ENCODE measurements at regions not wholly inside any gene's neighbourhood (a gene's known extent, or its start where the extent isn't known, plus 50 kb on each side); places are given as distances from the start of the nearest gene placed in this dataset.

DNA sequence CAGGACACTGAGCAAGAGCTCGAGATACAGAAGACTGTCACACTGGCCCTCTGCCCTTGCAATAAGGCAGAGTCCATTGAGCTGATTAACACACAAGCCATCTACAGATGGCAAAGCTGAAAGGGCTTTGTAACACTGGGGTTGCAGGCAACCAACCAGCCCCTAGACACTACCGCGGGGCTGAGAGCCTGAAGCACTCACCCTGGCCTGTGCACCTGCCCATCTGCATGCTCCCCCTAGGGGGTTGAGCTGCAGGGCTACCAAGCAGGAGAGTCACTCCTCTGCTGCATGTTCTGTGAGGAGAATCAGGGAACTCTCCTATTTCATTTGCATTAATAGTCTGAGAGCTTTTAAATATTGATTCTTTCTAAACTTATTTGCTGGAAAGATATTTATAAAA is 128.1 kb upstream of the VIPR2 start:
- no peak for DNase-seq (ENCODE audit: low spot score)
- in situ Hi-C loops (cut with HindIII; ENCODE audit: low sequenced_read_pairs): no loop called here

DNA sequence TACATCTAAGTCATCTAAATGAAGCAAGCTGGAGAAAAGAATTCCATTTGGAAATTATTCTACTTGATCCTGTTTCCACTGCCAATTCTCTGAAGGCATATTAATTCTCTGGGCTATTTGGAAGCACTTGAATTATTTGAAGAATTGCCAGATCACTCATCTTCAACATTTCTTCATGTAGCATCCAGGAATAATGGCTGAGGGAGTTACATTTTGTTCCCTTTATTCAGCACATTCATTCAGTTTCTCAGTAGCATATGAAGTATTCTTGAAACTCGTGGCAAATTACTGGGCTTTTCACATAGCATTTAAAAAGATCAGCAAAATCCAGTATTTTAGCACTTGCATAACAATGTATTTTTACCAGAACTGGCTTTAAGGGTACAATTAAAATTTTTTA is 127.1 kb upstream of the VIPR2 start:
- DNase-seq (ENCODE audit: low spot score): no peak
- in situ Hi-C loops (cut with HindIII; ENCODE audit: low sequenced_read_pairs): no loop called here

DNA sequence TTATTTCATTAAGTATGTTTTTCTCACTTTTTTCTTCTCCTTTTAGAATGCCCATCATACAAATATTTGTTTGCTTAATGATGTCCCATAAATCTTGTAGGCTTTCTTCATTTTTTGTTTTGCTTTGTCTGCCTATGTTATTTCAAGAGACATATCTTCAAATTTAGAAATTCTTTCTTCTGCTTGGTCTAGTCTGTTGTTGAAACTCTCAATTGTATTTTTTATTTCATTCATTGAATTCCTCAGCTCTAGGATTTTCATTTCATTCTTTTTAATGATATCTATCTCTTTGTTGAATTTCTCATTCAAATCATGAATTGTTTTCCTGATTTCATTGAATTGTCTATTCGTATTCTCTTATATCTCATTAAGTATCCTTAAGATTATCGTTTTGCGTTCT is 125.1 kb upstream of the VIPR2 start:
- in situ Hi-C loops (cut with HindIII; ENCODE audit: low sequenced_read_pairs): no loop called here
- no peak for DNase-seq (ENCODE audit: low spot score)

DNA sequence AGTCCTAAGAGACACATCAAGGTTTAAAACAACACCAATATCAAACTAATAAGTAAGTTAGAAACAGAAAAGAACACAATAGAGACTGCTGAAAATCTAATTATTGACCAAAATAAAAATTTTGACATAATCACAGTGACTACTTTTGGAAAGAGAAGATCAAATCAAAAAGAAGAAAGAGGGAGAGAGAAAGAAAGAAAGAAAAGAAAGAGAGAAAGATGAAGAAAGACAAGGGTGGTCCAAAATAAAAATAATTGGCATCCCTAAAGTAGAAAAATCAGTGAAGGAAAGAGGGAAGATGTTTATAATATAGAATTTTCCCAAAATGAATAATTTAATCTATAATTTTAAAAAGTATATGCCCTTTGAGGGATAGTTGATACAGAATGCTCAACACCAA is 118.8 kb upstream of the VIPR2 start:
- no peak for DNase-seq (ENCODE audit: low spot score)
- in situ Hi-C loops (cut with HindIII; ENCODE audit: low sequenced_read_pairs): no loop called here

DNA sequence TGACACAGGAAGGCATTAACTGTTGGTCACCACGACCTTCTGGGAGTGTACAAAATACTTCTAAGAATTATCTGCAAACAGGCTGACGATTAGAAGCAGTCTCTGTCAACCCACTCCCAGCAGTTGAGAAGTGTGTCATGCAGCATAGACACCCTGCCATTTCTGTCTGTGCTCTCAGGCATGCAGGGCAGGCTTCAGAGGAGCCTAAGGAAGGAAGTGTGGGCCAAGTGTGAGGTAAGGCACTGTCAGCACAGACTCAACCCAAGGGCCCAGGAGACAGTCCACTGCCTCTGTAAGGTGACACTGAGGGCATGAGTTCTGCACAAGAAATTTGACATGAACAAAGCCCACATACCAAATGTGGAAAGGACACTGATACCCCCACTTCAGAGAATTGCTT is 109.0 kb upstream of the VIPR2 start:
- DNase-seq (ENCODE audit: low spot score): no peak
- in situ Hi-C loops (cut with HindIII; ENCODE audit: low sequenced_read_pairs): no loop called here

DNA sequence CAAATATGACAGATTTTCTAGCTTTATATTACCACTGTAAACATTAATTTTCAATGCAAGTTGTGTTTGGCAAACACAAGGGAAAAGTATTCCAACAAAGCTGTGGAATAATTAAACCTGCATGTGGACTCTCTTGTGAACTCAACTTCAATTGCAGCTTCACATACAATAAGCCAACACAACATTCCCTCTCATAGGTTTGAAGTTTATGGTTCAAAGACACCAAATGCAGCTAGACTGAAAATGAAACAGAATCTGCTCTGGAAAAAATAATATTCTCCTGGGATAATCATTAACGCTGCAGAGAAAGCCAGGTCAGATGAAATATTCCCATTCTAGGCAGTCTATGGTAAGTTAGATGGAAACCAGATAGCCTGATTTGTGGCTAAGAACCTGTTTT is 105.8 kb upstream of the VIPR2 start:
- in situ Hi-C loops (cut with HindIII; ENCODE audit: low sequenced_read_pairs): no loop called here
- no peak for DNase-seq (ENCODE audit: low spot score)

DNA sequence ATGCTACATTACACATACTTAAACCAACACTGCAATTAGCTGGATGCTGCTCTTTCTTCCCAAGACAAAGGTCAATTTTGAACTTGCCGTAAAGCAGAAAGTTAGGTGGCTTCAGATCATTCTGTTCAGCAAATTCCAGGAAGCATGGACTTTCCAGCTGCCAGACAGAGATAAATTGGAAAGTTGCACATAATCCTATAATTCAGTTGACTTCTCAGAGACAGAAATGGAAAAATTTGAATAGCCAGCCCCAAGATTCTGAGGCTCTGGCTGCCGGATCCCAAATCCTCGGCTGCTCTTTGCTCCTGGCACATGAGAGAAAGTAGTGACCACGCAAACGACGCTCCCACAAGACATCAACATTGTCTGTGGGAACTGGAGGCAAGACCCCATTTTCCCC is 105.0 kb upstream of the VIPR2 start:
- in situ Hi-C loops (cut with HindIII; ENCODE audit: low sequenced_read_pairs): no loop called here

DNA sequence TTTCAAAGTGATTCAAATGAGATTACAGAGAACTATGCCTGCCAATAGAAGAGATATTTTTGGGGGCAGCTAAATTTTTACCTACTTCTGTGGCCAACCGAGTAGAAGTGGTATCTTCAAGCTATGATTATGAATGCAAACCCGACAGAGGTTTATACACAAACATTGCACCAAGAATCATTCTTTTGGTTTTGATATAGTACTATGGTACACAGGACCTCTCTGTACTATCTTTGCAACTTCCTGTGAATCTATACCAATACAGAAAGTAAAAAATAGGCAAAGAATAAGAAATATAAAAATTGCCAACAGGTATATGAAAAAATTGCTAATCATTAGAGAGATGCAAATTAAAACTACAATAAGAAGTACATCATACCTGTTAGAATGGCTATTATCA is 103.2 kb upstream of the VIPR2 start:
- no peak for DNase-seq (ENCODE audit: low spot score)
- in situ Hi-C loops (cut with HindIII; ENCODE audit: low sequenced_read_pairs): no loop called here

More for the DNA sequence above, 105.0 kb upstream of the VIPR2 start:
- no peak for DNase-seq (ENCODE audit: low spot score)

DNA sequence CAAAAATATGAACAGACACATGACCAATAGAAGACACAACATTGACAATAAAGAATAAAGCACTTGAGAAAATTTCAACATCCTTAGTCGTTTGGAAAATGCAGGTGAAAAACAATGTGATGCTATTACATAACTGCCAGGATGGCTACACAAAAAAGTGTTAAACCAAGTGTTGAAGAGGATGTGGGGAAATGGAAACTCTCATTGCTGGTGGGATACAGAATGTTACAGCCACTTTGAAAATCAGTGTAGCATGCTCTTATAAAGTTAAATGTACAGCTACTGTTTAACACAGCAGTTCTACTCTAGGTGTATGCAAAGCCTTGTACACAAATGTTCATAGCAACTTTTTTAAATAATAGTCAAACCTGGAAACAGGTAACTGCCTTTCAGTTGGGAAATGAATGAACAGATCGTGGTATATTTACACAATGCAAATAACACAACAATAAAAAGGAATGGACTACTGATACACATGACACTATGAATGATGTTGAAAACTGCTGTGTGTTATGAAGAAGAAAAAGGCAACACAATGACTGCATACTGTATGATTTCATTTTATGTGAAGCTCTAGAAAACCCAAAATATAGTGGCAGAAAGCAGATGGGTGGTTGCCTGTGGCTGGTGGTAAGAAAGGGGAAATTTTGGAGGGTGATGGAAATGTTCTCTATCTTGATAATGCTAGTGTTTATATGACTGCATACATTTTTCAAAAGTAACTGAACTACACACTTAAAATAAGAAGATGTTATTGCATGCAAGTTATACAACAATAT is 102.2 kb upstream of the VIPR2 start:
- DNase-seq (ENCODE audit: low spot score): no peak
- in situ Hi-C loops (cut with HindIII; ENCODE audit: low sequenced_read_pairs): no loop called here

DNA sequence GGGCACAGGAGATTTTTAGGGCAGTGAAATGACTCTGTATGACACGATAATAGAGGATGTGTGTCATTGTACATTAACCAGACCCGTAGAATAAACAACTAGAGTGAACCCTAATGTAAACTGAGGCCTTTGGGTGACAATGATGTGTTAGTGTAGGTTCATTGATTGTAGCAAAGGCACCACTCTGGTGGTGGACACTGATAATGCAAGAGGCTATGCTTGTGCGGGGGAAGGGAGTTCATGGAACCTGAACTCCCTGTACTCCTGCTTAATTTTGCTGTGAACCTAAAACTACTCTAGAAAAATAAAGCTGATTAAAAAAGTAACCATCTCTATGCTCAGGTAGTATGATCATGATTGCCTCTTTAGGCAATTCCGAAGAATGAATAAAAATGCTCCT is 96.3 kb upstream of the VIPR2 start:
- in situ Hi-C loops (cut with HindIII; ENCODE audit: low sequenced_read_pairs): no loop called here
- no peak for DNase-seq (ENCODE audit: low spot score)

DNA sequence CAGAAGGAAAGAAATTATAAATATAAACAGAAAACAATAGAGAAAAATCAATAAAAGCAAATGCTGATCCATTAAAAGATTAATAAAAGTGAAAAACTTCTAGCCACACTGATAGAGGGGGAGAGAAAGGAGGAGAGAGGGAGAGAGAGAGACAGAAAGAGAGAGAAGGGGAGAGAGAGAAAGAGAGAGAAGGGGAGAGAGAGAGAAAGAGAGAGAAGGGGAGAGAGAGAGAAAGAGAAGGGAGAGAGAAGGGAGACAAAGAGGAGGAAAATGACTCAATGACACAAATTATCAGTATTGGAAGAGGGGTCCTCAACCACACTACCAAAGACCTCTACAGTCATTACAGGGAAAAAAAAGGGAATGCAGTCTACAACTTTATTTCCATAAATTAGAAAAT is 94.4 kb upstream of the VIPR2 start:
- in situ Hi-C loops (cut with HindIII; ENCODE audit: low sequenced_read_pairs): no loop called here
- no peak for DNase-seq (ENCODE audit: low spot score)

DNA sequence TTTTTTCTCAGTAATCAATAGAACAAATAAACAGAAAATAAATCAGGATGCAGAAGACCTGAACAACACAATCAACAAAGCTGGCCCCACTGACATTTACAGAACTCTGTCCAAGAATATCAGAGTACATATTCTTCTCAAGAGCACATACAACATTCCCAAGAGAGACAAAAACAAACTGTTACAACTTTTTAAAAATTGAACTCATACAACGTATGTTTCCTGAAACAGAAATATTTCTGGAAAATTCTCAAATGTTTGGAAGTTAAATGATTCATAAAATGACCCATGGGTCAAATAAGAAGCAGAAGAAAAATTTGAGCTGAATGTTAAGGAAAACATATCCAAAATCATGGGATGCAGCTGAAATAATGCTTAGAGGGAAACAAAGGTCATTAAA is 93.9 kb upstream of the VIPR2 start:
- in situ Hi-C loops (cut with HindIII; ENCODE audit: low sequenced_read_pairs): no loop called here
- no peak for DNase-seq (ENCODE audit: low spot score)

DNA sequence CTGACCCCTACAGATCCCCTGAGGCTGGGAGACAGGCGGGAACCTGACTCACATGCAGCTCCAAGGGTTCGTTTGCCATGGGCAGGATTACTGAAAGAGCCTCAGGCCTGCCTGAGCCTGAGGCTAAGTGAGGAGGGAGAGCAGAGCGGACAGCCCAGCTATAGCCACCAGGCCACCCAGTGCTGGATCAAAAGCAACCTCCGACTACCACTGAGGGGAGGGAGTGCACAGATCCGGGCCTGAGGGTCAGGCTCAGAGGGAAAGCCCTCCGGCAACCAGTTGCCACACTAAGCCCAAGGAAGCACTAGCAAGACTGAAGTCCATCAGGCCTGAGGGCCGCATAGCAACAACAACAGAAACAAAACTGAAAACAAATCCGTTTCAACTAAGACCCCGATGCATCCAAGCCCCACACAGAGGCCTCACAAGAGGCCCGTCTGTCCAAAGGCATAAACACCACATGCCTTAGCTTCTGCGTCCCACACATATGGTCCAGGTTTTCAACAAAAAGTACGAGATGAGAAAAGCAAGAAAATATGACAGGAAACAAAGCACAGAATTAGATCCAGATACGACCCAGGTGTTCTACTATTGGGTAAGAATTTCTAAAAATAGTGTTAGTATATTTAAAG is 92.5 kb upstream of the VIPR2 start:
- in situ Hi-C loops (cut with HindIII; ENCODE audit: low sequenced_read_pairs): no loop called here

DNA sequence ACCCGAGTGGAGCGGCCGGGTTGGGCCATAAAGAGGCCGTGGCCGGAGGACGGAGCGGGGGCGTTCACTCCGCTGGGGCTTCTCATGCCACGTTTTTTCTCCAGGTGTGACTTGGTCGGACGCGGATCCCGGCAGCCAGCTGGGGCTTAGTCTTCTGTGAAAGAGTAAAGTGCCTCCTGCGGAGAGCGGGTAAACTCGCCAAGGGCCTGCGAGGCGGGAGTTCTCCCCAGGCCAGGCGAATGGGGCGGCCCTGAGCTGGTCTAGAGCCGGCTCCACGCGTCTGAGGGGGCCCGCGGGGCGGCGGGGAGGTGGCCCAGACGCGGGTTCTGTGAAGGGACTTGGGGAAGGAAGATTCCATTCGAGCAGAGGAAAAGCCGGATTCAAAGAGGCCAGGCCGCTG is 86.3 kb upstream of the VIPR2 start:
- in situ Hi-C loops (cut with HindIII; ENCODE audit: low sequenced_read_pairs): no loop called here
- DNase-seq (ENCODE audit: low spot score): no peak

More for the DNA sequence above, 92.5 kb upstream of the VIPR2 start:
- DNase-seq (ENCODE audit: low spot score): no peak

DNA sequence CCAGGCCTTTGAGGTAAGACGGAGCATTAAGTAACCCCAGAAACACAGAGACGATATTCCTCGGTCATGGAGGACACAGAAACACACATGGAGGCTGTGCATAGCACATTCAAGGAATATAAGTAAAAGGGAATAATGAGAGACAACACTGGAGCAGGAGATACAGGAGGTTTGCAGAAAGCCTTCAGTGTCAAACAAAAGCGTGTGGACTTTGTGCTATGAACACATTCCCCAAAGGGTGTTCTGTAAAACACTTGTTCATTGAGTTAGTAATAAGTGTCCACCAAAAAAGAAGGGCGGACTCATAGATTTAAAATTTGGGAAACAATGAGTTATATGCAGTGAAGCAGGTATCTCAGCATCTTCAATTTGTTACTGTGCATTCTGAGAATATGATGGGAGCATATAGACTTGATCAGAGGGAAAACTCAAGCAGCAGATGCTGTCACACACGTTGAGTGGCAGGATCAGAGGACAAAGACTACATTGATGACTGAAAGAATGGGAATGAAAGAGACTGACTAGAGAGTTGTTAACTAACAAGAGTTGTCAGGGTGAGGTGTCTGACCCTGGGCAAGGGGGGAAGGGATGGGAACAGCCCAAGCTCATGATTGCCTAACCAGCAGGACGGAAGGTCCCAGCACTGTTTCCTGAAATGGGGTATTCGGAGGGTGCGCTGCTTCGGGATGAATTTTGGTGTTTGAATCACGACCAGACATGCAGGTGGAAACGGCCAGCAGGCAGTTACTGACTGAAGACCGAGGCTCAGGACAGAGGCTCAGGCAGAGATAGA is 85.2 kb upstream of the VIPR2 start:
- in situ Hi-C loops (cut with HindIII; ENCODE audit: low sequenced_read_pairs): no loop called here
- DNase-seq (ENCODE audit: low spot score): no peak

DNA sequence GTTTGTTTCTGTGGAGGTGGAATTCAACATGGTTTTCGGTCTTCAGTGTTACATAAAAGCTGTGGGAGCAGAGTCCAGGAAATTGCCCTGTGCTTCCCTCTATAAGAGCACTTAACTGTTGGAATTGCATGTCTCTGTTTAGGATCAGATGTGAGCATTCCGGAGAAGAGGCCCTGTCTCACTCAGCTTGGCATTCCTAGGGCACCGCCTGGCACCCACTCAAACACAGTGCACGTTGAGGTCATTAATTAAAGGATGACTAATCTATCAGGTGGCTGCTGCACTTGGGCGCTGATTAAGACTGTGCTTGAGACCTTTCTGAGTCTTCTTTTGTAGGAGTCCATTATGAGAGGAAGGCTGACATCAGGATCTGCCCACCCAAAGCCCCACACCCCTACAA is 82.8 kb upstream of the VIPR2 start:
- DNase-seq (ENCODE audit: low spot score): no peak

DNA sequence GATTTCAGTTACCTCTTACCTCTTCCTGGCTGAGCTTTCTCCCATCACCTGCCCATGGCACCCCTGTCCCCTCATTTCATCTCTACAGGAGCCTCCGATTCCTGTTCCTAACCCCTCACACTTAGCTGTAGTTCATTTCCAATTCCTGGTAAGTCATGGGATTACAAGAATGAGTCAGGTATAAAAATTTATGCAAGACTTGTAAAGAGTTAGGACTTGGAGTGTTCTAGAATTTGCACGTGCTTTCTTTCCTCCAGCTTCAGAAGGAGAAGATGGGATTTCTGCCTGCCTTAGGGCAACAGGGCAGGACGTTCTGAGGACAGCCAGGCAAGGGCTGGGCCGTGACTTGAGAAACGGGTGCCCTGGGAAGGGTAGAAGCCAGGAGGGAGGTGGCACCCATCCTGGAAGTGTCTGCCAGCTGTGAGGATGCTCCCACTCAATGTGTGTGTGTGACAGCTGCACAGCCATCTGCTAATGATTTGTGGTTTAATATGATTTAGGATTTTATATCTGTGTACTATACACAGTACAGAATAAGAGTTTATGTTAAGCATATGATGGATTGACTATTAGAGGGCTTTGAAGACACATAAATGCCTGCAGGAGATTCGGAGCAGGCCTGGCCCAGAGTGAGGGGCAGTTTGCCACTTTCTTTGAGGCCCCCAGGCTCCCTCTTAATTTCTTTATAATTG is 81.5 kb upstream of the VIPR2 start:
- no peak for DNase-seq (ENCODE audit: low spot score)
- in situ Hi-C loops (cut with HindIII; ENCODE audit: low sequenced_read_pairs): no loop called here

More for the DNA sequence above, 82.8 kb upstream of the VIPR2 start:
- in situ Hi-C loops (cut with HindIII; ENCODE audit: low sequenced_read_pairs): no loop called here

DNA sequence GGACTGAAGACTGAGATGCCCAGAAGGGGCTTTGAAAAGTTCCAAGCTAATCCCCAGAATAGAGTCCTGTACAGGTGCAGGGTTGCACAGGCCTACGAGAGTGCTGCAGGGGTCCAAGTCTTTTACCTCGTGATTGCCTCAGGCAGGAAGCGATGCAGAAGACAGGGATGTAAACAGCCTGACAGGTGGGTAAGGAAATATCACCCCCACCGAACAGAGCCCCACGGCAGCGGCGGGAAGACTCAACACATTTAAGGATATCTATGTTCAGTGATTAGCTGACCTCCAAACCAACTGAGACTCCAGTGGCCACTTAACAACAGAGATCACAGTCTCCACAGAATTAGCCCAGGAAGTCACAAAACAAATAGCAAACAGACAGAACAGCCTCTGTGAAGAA is 73.9 kb upstream of the VIPR2 start:
- DNase-seq (ENCODE audit: low spot score): no peak
- in situ Hi-C loops (cut with HindIII; ENCODE audit: low sequenced_read_pairs): no loop called here

DNA sequence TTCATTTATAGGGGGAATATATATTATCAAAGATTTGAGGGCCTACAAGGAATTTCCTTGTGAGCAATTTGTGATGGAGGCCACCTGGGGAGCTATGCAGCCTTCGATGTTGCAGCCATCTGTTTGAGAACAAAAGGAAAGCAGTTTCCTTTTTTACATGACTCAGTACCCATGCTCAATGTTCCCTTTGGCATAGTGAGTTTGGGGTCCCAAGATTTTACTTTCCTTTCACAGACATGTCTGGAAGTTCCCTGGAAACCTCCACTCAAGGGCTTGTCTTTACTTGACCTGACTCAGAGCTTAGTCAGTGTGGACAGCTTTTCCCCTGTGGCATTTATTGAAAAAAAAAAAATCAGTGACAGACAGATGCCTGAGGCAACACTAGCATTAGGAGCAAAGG is 73.5 kb upstream of the VIPR2 start:
- in situ Hi-C loops (cut with HindIII; ENCODE audit: low sequenced_read_pairs): no loop called here
- DNase-seq (ENCODE audit: low spot score): no peak

DNA sequence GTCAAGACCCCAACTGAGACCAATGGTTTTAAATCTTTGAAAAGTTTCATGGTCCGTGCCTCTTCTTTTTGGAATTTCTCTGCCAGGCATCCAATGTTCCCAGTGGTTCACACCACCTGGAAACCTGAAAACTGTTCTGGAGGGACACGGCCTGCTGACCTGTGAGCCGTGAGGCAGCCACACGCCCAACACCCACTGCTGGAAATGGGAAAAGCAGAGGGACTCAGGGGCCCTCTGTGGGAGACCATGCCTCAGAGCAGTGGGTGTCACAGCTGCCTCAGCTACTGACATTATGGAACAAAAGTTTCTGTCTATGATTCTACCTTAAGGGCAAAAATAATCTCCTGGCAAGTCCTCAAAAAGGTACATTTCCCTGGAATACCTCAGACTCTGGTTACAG is 70.4 kb upstream of the VIPR2 start:
- in situ Hi-C loops (cut with HindIII; ENCODE audit: low sequenced_read_pairs): no loop called here
- no peak for DNase-seq (ENCODE audit: low spot score)
